HCT116 (cell line): ENCODE measurements at regions not wholly inside any gene's neighbourhood (a gene's known extent, or its start where the extent isn't known, plus 50 kb on each side); places are given as distances from the start of the nearest gene placed in this dataset.

Experiments
- POLR2A ChIP-seq: IDR thresholded peaks from 2 replicates; pipeline ENCODE4 v1.7.0; 2011; ENCODE audit warnings: borderline replicate concordance; ENCODE audit not compliant: insufficient read depth, insufficient read length; ENCODE audit errors: extremely low read depth
- POLR2AphosphoS5 ChIP-seq: IDR thresholded peaks from 2 replicates; pipeline ENCODE4 v1.6.1; 2011; ENCODE audit warnings: mild to moderate bottlenecking, low read depth, low read length, moderate library complexity
- SP1 ChIP-seq: IDR thresholded peaks from 2 replicates; pipeline ENCODE4 v1.6.1; 2012; ENCODE audit warnings: low read depth
- YY1 ChIP-seq: IDR thresholded peaks from 2 replicates; pipeline ENCODE4 v1.6.1; 2011; ENCODE audit warnings: low read length, low read depth, moderate library complexity, mild to moderate bottlenecking; ENCODE audit not compliant: insufficient replicate concordance; ENCODE audit errors: extremely low read depth
- ZNF274 ChIP-seq: fragments of 200-500 bp; sonication (Bioruptor generic); IDR thresholded peaks from 2 replicates; pipeline ENCODE4 v1.6.1; 2014; ENCODE audit warnings: mild to moderate bottlenecking, low read depth, low read length, inconsistent platforms
- TF ChIP-seq, protein P1 (sequence below), 3 experiments: fragments of 200-600 bp in 1 of 3; sonication (generic) in 1 of 3; IDR thresholded peaks in 2 of 3; conservative IDR thresholded peaks in 1 of 3; 2 replicates each; pipeline ENCODE4 v1.5.1; 2012 to 2017; ENCODE audit warnings: low read depth in 2 of 3, low read length in 2 of 3, antibody characterized with exemption in 1 of 3, borderline replicate concordance in 1 of 3, control low read depth in 1 of 3, mild to moderate bottlenecking in 1 of 3, mixed read lengths in 1 of 3, mixed run types in 1 of 3, moderate library complexity in 1 of 3; ENCODE audit not compliant: insufficient read depth in 1 of 3

DNA sequence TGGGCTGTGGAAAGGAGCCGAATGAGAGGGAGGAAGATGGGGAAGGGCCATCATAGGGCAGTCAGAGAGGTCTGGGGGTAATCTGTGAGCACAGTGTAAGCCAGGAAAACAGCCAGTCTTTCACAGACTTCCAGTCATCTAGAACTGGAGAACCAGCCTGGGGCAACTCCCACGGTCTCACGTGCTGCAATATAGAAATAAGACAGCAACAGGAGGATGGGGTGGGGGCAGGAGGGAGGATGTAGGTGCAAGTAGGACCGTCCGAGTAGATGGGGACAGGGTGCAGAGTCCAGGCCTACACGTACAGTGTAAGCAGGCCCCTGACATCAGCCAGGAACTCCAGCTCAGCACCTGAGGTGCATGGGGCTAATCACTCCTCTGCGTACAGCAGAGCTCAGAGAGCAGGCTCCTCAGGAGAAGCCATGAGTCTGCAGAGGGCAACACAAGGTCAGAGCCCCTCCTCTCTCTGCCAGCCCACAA is 58.2 kb upstream of the TNFAIP3 start:
- TF ChIP-seq YY1 (no peak), POLR2AphosphoS5 (no peak), SP1 (no peak), POLR2A (no peak), ZNF274 (no peak)
- TF ChIP-seq, protein P1, sequence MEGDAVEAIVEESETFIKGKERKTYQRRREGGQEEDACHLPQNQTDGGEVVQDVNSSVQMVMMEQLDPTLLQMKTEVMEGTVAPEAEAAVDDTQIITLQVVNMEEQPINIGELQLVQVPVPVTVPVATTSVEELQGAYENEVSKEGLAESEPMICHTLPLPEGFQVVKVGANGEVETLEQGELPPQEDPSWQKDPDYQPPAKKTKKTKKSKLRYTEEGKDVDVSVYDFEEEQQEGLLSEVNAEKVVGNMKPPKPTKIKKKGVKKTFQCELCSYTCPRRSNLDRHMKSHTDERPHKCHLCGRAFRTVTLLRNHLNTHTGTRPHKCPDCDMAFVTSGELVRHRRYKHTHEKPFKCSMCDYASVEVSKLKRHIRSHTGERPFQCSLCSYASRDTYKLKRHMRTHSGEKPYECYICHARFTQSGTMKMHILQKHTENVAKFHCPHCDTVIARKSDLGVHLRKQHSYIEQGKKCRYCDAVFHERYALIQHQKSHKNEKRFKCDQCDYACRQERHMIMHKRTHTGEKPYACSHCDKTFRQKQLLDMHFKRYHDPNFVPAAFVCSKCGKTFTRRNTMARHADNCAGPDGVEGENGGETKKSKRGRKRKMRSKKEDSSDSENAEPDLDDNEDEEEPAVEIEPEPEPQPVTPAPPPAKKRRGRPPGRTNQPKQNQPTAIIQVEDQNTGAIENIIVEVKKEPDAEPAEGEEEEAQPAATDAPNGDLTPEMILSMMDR (IDR thresholded peaks at IDR 0.05 in 2 of 3, conservative IDR thresholded peaks at IDR 0.05 in 1 of 3; ENCODE audit: borderline replicate concordance in 1 of 3, insufficient read depth in 1 of 3, low read depth in 2 of 3, low read length in 2 of 3) = no peak
